Lung microvascular endothelial cell (primary cell): ENCODE measurements at regions not wholly inside any gene's neighbourhood (a gene's known extent, or its start where the extent isn't known, plus 50 kb on each side); places are given as distances from the start of the nearest gene placed in this dataset.

Experiments
- DNase-seq, 2 donors: peaks; one replicate each; pipeline versions ENCODE4 v3.0.0 to v3.0.0-alpha.2; 2010; ENCODE audit warnings: low read depth in 2 of 2

GRCh38 chr21:31501926-31502325 lies 157.6 kb upstream of the SOD1 start:
- DNase-seq, result no peak

- DNase-seq, result no peak
Observed at GRCh38 chr21:31500982-31501381, 156.9 kb upstream of the TIAM1 start.

- no peak for DNase-seq
Observed at GRCh38 chr21:31500071-31500470, 156.0 kb upstream of the TIAM1 start.

GRCh38 chr21:31498985-31499384 lies 154.9 kb upstream of the TIAM1 start:
- DNase-seq, result no peak

- no peak for DNase-seq
Observed at GRCh38 chr21:31497914-31498313, 153.9 kb upstream of the TIAM1 start.

- DNase-seq, result no peak
Observed at GRCh38 chr21:31493350-31493880, 149.4 kb upstream of the TIAM1 start.

- DNase-seq, result no peak
Observed at GRCh38 chr21:31491617-31492016, 147.6 kb upstream of the TIAM1 start.

DNA sequence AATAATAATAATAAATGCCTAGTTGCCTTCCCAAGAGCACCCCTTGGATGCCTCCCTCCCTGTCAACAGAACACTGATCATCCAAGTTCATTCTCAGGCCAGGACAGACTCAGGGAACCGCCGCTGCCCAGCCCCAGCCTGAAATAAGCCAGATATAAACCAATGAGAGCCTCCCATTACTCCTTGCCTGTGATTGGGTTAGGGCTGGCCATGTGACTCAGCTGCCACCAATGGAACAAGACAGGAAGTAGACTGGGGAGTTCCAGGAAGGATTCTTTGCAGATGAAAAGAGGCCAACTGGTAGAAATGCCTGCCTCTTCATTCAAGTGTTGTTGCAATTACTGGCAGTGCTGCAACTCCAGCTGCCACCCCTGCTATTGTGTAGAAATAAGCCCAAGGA lies 146.4 kb upstream of the TIAM1 start:
- no peak for DNase-seq

GRCh38 chr21:31489726-31490125 lies 145.7 kb upstream of the TIAM1 start:
- no peak for DNase-seq

- DNase-seq, result no peak
Observed at GRCh38 chr21:31489014-31489413, 145.0 kb upstream of the TIAM1 start.

GRCh38 chr21:31484219-31484618 lies 140.2 kb upstream of the TIAM1 start:
- no peak for DNase-seq

- DNase-seq, result no peak
Observed at GRCh38 chr21:31483146-31483545, 139.1 kb upstream of the TIAM1 start.

DNA sequence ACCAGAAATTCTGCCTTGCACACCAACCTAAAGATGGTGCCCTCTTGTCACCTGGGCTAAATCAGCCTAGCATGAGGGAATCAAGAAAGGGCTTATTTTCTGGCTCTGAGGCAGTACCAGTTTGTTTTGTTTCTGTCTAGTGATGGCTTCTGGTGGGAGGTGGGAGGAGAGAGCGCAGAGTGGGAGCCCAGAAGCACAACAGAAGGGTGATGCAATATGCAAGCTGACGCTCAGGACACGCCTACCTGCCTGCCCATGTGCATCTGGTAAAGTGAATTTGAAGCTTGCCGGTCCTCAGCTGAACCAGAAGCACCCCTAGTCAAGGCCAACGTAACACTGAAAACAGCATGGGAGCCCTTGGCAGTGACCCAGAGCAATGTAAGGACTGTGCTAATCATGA lies 138.4 kb upstream of the TIAM1 start:
- DNase-seq, result no peak

GRCh38 chr21:31480228-31480627 lies 136.2 kb upstream of the TIAM1 start:
- DNase-seq, result no peak

DNA sequence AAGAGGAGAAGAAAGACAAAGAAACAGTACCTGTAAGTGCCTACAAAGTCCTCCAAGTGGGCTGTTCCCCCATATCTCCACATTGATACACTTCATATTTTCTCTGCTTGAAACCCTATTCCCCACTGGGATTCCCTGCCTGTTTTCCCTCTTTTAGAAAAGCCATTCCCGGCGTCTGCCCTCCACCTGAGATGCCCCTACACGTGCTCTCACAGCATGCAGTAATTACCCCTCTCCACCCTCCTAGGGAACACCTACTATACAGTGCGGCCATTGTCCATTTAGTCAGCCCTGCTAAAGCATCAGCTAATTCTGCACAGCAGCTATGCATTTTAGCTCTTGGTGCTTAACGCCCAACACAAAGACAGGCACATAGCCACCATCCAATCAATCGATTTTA lies 135.7 kb upstream of the TIAM1 start:
- no peak for DNase-seq

DNA sequence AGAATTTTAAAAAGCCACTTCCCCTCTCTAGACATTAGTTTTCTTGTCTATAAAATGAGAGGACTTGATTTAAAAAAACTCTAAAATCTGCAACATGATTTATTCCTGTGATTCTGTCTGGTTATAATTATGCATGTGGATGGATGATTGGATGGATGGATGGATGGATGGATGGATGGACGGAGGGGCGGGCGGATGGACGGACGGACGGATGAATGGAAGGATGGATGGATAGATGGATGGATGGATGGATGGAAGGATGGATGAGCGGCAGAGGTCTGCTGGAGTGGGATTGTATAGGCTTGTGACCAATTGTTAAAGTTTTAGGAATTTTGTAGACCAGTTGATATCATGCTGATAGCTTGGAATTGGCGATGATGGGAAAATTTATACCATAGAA lies 135.2 kb upstream of the TIAM1 start:
- DNase-seq, result no peak

- no peak for DNase-seq
Observed at GRCh38 chr21:31476263-31477022, 132.4 kb upstream of the TIAM1 start.

GRCh38 chr21:31475223-31475622 lies 131.2 kb upstream of the TIAM1 start:
- DNase-seq, result no peak

DNA sequence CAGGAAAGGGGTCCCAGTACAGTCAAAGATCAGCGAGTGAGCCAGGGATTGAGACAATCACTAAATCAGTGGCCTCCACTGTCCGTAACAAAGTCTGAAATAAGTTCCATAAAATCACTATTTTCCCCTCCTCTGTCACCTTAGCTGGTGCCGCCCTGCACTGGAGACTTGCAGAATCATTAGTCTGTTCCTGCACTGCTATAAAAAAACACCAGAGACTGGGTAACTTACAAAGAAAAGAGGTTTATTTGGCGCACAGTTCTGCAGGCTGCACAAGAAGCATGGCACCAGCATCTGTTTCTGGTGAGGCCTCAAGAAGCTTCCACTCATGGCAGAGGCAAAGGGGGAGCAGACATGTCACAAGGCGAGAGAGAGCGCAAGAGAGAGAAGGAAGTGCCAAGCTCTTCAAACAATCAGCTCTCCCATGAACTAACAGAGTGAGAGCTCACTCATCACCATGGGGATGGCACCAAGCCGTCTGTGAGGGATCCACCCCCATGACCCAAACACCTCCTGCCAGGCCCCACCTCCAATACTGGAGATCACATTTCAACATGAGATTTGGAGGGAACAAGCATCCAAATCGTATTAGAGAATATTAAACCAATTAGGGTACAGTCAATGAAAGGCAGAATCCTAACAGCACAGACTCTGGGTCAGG lies 129.8 kb upstream of the TIAM1 start:
- no peak for DNase-seq

DNA sequence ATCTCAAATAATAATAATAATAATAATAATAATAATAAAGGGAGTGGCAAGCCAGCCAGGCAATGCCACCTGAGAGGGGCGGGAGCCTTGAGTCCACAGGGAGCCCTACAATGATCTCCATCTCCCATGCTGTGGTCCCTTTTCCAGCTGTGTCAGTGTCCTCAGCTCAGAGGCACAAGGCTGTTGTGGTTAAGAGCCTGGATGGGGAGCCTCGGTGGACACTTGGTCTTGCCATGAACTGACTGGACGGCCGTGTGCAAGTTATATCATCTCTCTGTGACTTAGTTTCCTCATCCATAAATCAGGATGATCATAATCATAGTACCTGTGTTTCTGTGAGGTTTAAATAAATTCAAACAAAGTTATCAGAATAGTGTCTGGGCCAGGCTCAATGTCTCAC lies 127.8 kb upstream of the TIAM1 start:
- no peak for DNase-seq

GRCh38 chr21:31470896-31471694 lies 127.0 kb upstream of the TIAM1 start:
- no peak for DNase-seq

GRCh38 chr21:31460980-31461379 lies 116.9 kb upstream of the TIAM1 start:
- no peak for DNase-seq
